MM.1S (cell line): ENCODE measurements at regions not wholly inside any gene's neighbourhood (a gene's known extent, or its start where the extent isn't known, plus 50 kb on each side); places are given as distances from the start of the nearest gene placed in this dataset.

ENCODE experiments used
- DNase-seq: peaks from one replicate; pipeline ENCODE4 v3.0.0-alpha.2; 2015
- H2AFZ ChIP-seq: fragments of 300-600 bp; sonication (generic); 2 replicates; pipeline ENCODE4 v1.6.0; 2016; ENCODE audit warnings: antibody characterized with exemption, low read length
- H3F3A ChIP-seq: fragments of 300-600 bp; sonication (generic); 2 replicates; pipeline ENCODE4 v1.6.1; 2016; ENCODE audit warnings: mild to moderate bottlenecking, antibody characterized with exemption, low read length, moderate library complexity, mixed read lengths; ENCODE audit not compliant: insufficient read depth
- H3K27ac ChIP-seq: fragments of 300-600 bp; sonication (generic); 2 replicates; pipeline ENCODE4 v1.5.1; 2016; ENCODE audit warnings: mild to moderate bottlenecking, low read length
- H3K27me3 ChIP-seq: fragments of 300-600 bp; sonication (generic); replicated peaks from 2 replicates; pipeline ENCODE4 v1.6.0; 2016; ENCODE audit warnings: low read length; ENCODE audit not compliant: insufficient read depth
- H3K36me3 ChIP-seq: fragments of 300-600 bp; sonication (generic); replicated peaks from 2 replicates; pipeline ENCODE4 v1.6.1; 2016; ENCODE audit warnings: mild to moderate bottlenecking, low read length, mixed read lengths; ENCODE audit not compliant: insufficient read depth
- H3K4me1 ChIP-seq: fragments of 300-600 bp; sonication (generic); 2 replicates; pipeline ENCODE4 v1.6.1; 2016; ENCODE audit warnings: low read length, mixed read lengths
- H3K4me2 ChIP-seq: fragments of 300-600 bp; sonication (generic); 2 replicates; pipeline ENCODE4 v1.6.0; 2016; ENCODE audit warnings: low read depth, low read length
- H3K4me3 ChIP-seq: fragments of 300-600 bp; sonication (generic); 2 replicates; pipeline ENCODE4 v1.5.1; 2016; ENCODE audit warnings: low read length, mixed read lengths
- H3K79me2 ChIP-seq: fragments of 300-600 bp; sonication (generic); 2 replicates; pipeline ENCODE4 v1.6.1; 2016; ENCODE audit warnings: mixed run types, low read length, mixed read lengths
- H3K9ac ChIP-seq: fragments of 300-600 bp; sonication (generic); 2 replicates; pipeline ENCODE4 v1.6.1; 2016; ENCODE audit warnings: low read length, mixed read lengths
- H3K9me2 ChIP-seq: fragments of 300-600 bp; sonication (generic); replicated peaks from 2 replicates; pipeline ENCODE4 v1.6.1; 2016; ENCODE audit warnings: mild to moderate bottlenecking, low read length, mixed read lengths; ENCODE audit not compliant: insufficient read depth
- H3K9me3 ChIP-seq: fragments of 300-600 bp; sonication (generic); replicated peaks from 2 replicates; pipeline ENCODE4 v1.6.1; 2016; ENCODE audit warnings: mild to moderate bottlenecking, low read length, mixed read lengths; ENCODE audit not compliant: insufficient read depth
- H4K20me1 ChIP-seq: fragments of 300-600 bp; sonication (generic); 2 replicates; pipeline ENCODE4 v1.6.1; 2016; ENCODE audit warnings: mild to moderate bottlenecking, low read length, moderate library complexity, mixed read lengths; ENCODE audit not compliant: insufficient read depth
- CTCF ChIP-seq: fragments of 300-600 bp; sonication (generic); IDR thresholded peaks from 2 replicates; pipeline ENCODE4 v1.5.1; 2016; ENCODE audit warnings: antibody characterized with exemption, low read length, mixed read lengths
- EZH2 ChIP-seq: fragments of 300-600 bp; sonication (generic); optimal IDR thresholded peaks from 2 replicates; pipeline ENCODE3; 2017; ENCODE audit warnings: low read depth, mild to moderate bottlenecking, antibody characterized with exemption, low read length, mixed read lengths
- EZH2phosphoT487 ChIP-seq: fragments of 300-600 bp; sonication (generic); IDR thresholded peaks from 2 replicates; pipeline ENCODE4 v1.6.1; 2018; ENCODE audit warnings: antibody characterized with exemption, low read length

DNA sequence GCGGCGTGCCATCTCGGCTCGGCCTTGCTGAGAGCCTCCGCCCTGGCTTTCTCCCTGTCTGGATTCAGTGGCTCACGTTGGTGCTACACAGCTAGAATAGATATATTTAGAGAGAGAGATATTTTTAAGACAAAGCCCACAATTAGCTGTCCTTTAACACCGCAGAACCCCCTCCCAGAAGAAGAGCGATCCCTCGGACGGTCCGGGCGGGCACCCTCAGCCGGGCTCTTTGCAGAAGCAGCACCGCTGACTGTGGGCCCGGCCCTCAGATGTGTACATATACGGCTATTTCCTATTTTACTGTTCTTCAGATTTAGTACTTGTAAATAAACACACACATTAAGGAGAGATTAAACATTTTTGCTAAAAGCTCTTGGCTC is 54.1 kb downstream of the PLXNA1 start:
- Histone ChIP-seq H3K27me3 (peaks cover 3% of the 10 kb centered on the region; the same call in 1 of the 2 replicates), H3K9me3 (no peaks in the 10 kb centered on the region), H3K36me3 (no peaks in the 10 kb centered on the region), H3F3A (no peaks in the 10 kb centered on the region), H3K9ac (no peak overlapping the region), H3K27ac (no peak overlapping the region), H4K20me1 (no peaks in the 10 kb centered on the region), H3K4me1 (no peaks in the 10 kb centered on the region), H3K79me2 (no peaks in the 10 kb centered on the region), H3K9me2 (no peaks in the 10 kb centered on the region), H3K4me3 (no peak overlapping the region), H2AFZ (no peak overlapping the region), H3K4me2 (no peak overlapping the region)
- DNase-seq: no peak
- no peak for TF ChIP-seq CTCF
- no peak for TF ChIP-seq EZH2phosphoT487
- TF ChIP-seq EZH2: no peak

DNA sequence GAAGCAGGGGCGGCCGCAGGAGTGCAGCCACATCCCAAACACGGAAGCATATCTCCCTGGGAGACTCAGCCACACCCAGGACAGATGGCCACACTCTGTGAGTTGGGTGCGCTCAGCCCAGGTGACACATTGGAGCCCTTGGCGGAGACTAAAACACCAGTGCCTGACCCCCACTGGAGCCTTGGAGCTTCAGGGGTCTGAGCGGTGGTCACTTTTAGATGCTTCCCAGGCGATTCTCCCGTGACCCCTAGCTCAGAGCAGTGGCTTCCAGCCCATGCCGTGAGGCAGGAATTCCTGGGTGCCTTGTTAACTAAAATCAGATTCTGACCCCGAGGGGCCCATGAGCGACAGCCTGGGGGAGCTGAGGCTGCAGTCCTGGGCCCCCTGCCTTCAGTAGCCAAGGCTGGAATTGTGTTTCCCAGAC is 54.5 kb downstream of the PLXNA1 start:
- no peak overlapping the region for H3K27ac ChIP-seq
- H3K79me2 ChIP-seq: no peaks in the 10 kb centered on the region
- no peaks in the 10 kb centered on the region for H4K20me1 ChIP-seq
- no peak for DNase-seq
- no peaks in the 10 kb centered on the region for H3K36me3 ChIP-seq
- H3K4me1 ChIP-seq: no peaks in the 10 kb centered on the region
- no peaks in the 10 kb centered on the region for H3K9me2 ChIP-seq
- no peak overlapping the region for H2AFZ ChIP-seq
- H3K4me3 ChIP-seq: no peak overlapping the region
- no peak overlapping the region for H3K9ac ChIP-seq
- H3F3A ChIP-seq: no peaks in the 10 kb centered on the region
- TF ChIP-seq CTCF: no peak
- TF ChIP-seq EZH2phosphoT487: no peak
- TF ChIP-seq EZH2: no peak
- no peak overlapping the region for H3K4me2 ChIP-seq
- peaks cover 6% of the 10 kb centered on the region; the same call in 1 of the 2 replicates for H3K27me3 ChIP-seq
- H3K9me3 ChIP-seq: no peaks in the 10 kb centered on the region

GRCh38 chr3:127037971-127038446 is 55.1 kb downstream of the PLXNA1 start:
- DNase-seq: no peak
- TF ChIP-seq EZH2phosphoT487 (no peak), CTCF (no peak), EZH2 (no peak)
- peaks cover 9% of the 10 kb centered on the region; the same call in 1 of the 2 replicates for H3K27me3 ChIP-seq
- no peaks in the 10 kb centered on the region for H3F3A ChIP-seq
- 0 out of 2 replicates have a peak, but pooled peaks cover 4% of the 10 kb centered on the region for H3K4me1 ChIP-seq
- H2AFZ ChIP-seq: no peak overlapping the region
- H3K79me2 ChIP-seq: no peaks in the 10 kb centered on the region
- no peaks in the 10 kb centered on the region for H4K20me1 ChIP-seq
- no peak overlapping the region for H3K4me2 ChIP-seq
- no peak overlapping the region for H3K4me3 ChIP-seq
- H3K36me3 ChIP-seq: no peaks in the 10 kb centered on the region
- H3K9ac ChIP-seq: no peak overlapping the region
- no peaks in the 10 kb centered on the region for H3K9me3 ChIP-seq
- H3K9me2 ChIP-seq: no peaks in the 10 kb centered on the region
- H3K27ac ChIP-seq: no peak overlapping the region
